ENCODE measurements at regions not wholly inside any gene's neighbourhood (a gene's known extent, or its start where the extent isn't known, plus 50 kb on each side); places are given as distances from the start of the nearest gene placed in this dataset.

DNA sequence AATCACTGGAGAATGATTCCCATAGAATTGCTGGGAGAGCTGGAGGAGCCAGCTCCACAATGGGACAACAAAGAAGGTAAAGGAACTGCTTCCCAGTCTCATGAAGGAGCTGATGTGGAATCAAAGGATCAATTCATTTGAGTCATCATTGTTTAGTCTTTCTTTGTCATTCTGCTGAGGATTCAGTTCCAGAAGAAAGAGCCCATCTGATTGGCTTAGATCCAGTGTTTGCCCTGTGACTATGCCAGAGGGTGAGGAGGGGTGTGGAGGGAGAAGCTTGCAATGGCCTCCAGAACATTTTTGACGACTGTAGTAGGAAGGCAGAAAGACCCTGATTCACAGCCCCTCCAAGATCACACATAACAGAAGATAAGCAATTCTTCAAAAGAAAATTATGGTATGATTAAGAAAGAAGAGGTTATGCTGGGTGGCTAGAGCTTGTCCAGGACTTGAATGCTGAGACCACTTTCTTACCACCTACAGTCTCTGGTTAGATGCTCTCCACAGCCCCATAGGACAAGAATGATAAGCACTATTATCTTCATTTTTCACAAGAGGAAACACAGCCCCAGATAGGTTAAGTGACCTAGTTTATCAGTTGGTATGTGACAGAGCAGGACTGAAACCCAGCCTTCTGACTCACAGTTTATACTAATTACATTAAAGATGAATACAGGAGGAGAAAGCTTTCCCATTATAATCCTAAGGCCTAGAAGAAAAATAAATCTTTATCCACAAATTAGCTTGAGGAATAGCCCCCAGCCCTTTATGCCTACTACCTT, 363.1 kb downstream of the PRELID2 start:
- TF ChIP-seq, protein P1, sequence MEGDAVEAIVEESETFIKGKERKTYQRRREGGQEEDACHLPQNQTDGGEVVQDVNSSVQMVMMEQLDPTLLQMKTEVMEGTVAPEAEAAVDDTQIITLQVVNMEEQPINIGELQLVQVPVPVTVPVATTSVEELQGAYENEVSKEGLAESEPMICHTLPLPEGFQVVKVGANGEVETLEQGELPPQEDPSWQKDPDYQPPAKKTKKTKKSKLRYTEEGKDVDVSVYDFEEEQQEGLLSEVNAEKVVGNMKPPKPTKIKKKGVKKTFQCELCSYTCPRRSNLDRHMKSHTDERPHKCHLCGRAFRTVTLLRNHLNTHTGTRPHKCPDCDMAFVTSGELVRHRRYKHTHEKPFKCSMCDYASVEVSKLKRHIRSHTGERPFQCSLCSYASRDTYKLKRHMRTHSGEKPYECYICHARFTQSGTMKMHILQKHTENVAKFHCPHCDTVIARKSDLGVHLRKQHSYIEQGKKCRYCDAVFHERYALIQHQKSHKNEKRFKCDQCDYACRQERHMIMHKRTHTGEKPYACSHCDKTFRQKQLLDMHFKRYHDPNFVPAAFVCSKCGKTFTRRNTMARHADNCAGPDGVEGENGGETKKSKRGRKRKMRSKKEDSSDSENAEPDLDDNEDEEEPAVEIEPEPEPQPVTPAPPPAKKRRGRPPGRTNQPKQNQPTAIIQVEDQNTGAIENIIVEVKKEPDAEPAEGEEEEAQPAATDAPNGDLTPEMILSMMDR (conservative IDR thresholded peaks at IDR 0.05; ENCODE audit: low read depth, low read length) = no peak
- no peak for TF ChIP-seq EZH2 (IDR thresholded peaks at IDR 0.05; ENCODE audit: borderline replicate concordance, low read depth, low read length, poor library complexity, severe bottlenecking)

All from A673 (cell line).